Left lobe of liver (tissue), 2 donors: ENCODE measurements at regions not wholly inside any gene's neighbourhood (a gene's known extent, or its start where the extent isn't known, plus 50 kb on each side); places are given as distances from the start of the nearest gene placed in this dataset.
"Not testable (repeated sequence)": the region's sequence is repeated elsewhere in the genome, so short reads cannot be mapped to it uniquely, and the experiment has no call there.

ENCODE experiments used
- ATAC-seq: fragments of 200-7000 bp; cut with Tn5 transposase; one replicate; pipeline ENCODE4 v1.9.1; 2020; ENCODE audit warnings: mild to moderate bottlenecking, moderate library complexity
- DNase-seq: peaks from one replicate; pipeline ENCODE4 v3.0.0-alpha.2; 2020; ENCODE audit warnings: low spot score
- donor health status: DM: no; HTN: no; CAD: no; lungs with moderate emphysema.
- donor health status: DM: no; HTN: yes; CAD: no.

GRCh38 chr5:163692091-163692490 is 186.7 kb downstream of the MAT2B start:
- ATAC-seq (no peak), DNase-seq (no peak)

GRCh38 chr5:163695830-163696578 is 190.6 kb downstream of the MAT2B start:
- DNase-seq (peak; percentile 46), ATAC-seq (peak; percentile 96)

- ATAC-seq (no peak), DNase-seq (no peak)
Measured at GRCh38 chr5:163696579-163696887, 191.1 kb downstream of the MAT2B start.

- no peak for ATAC-seq
- no peak for DNase-seq
Measured at GRCh38 chr5:163706053-163706771, 200.8 kb downstream of the MAT2B start.

- ATAC-seq (no peak), DNase-seq (no peak)
Measured at GRCh38 chr5:163712011-163712410, 206.6 kb downstream of the MAT2B start.

GRCh38 chr5:163718272-163718671 is 212.9 kb downstream of the MAT2B start:
- ATAC-seq (no peak), DNase-seq (no peak)

- DNase-seq (no peak), ATAC-seq (no peak)
Measured at GRCh38 chr5:163724305-163724704, 218.9 kb downstream of the MAT2B start.

- DNase-seq (no peak), ATAC-seq (no peak)
Measured at GRCh38 chr5:163727028-163727427, 221.6 kb downstream of the MAT2B start.

GRCh38 chr5:163730206-163730756 is 224.9 kb downstream of the MAT2B start:
- DNase-seq (no peak), ATAC-seq (no peak)

GRCh38 chr5:163731256-163731655 is 225.8 kb downstream of the MAT2B start:
- no peak for DNase-seq
- ATAC-seq = no peak

- ATAC-seq = no peak
- no peak for DNase-seq
Measured at GRCh38 chr5:163735069-163735468, 229.7 kb downstream of the MAT2B start.

GRCh38 chr5:163747586-163747985 is 242.2 kb downstream of the MAT2B start:
- DNase-seq (no peak), ATAC-seq (no peak)

GRCh38 chr5:163748934-163749333 is 243.5 kb downstream of the MAT2B start:
- ATAC-seq = no peak
- DNase-seq = no peak

- ATAC-seq, DNase-seq: not testable (repeated sequence)
Measured at GRCh38 chr5:163750415-163750814, 245.0 kb downstream of the MAT2B start.

- DNase-seq = no peak
Measured at GRCh38 chr5:163755505-163755904, 250.1 kb downstream of the MAT2B start.

GRCh38 chr5:163756170-163756569 is 250.8 kb downstream of the MAT2B start:
- no peak for DNase-seq
- ATAC-seq = no peak

More at GRCh38 chr5:163755505-163755904, 250.1 kb downstream of the MAT2B start:
- no peak for ATAC-seq

- no peak for ATAC-seq
Measured at GRCh38 chr5:163757344-163757743, 251.9 kb downstream of the MAT2B start.

GRCh38 chr5:163758283-163758711 is 252.9 kb downstream of the MAT2B start:
- ATAC-seq (no peak), DNase-seq (no peak)

More at GRCh38 chr5:163757344-163757743, 251.9 kb downstream of the MAT2B start:
- DNase-seq = no peak

GRCh38 chr5:163759000-163759704 is 253.7 kb downstream of the MAT2B start:
- ATAC-seq = no peak

GRCh38 chr5:163760498-163760897 is 255.1 kb downstream of the MAT2B start:
- DNase-seq (no peak), ATAC-seq (no peak)

More at GRCh38 chr5:163759000-163759704, 253.7 kb downstream of the MAT2B start:
- no peak for DNase-seq

- ATAC-seq (no peak), DNase-seq (no peak)
Measured at GRCh38 chr5:163766936-163767670, 261.7 kb downstream of the MAT2B start.
